ENCODE measurements at regions not wholly inside any gene's neighbourhood (a gene's known extent, or its start where the extent isn't known, plus 50 kb on each side); places are given as distances from the start of the nearest gene placed in this dataset.

DNA sequence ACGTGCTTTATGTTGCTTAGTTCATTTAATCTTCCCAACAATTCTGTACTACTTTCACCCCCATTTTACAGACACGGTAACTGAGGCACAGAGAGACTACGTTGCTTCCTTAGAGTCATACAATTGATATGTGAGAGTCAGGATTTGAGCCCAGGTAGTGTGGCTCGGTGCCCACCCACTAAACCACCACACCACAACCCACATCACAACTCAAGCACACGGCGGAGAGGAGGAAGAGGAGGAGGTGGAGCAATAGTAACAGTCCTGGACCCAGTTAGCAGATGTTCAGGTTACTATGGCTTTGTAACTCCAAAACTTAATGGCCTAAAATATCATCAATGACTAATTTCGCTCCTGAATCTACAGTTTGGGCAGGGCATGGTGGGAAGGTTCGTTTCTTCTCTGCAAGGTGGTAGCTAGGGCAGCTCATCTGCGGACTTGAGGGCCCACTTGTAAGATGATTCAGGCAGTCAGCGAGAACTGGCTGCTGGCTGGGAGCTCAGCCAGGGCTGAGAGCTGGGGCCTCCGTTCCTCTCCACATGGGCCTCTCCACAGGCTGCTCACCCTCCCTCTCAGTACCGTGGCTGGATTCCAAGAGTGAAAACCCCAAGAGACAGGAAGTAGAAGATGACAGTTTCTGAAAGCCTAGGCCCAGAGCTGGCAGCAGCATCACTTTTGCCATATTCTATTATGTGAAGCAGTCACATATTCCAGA lies 167.1 kb downstream of the ZFP36L2 start:
- peaks cover 20% of the 10 kb centered on the region for H3K27me3 ChIP-seq (ENCODE audit: control insufficient read depth, low read length)
- no peak overlapping the region for H3K4me3 ChIP-seq (ENCODE audit: low read length)
- no peaks in the 10 kb centered on the region for H3K4me1 ChIP-seq (ENCODE audit: control insufficient read depth, low read length)
- no peaks in the 10 kb centered on the region for H3K9me3 ChIP-seq (ENCODE audit: control insufficient read depth, insufficient read depth, low read length)
- TF ChIP-seq CTCF (IDR thresholded peaks at IDR 0.05; ENCODE audit: low read depth, low read length, poor library complexity, severe bottlenecking) (no peak), EZH2phosphoT487 (IDR thresholded peaks at IDR 0.05; ENCODE audit: borderline replicate concordance, low read length) (no peak)
- no peak overlapping the region for H3K4me2 ChIP-seq (ENCODE audit: low read length)
- H3K36me3 ChIP-seq (ENCODE audit: control insufficient read depth, low read length): no peaks in the 10 kb centered on the region
- no peaks in the 10 kb centered on the region for H3F3A ChIP-seq (ENCODE audit: control insufficient read depth, insufficient read depth)
- no peaks in the 10 kb centered on the region for H3K79me2 ChIP-seq (ENCODE audit: control insufficient read depth, low read length)
- H3K9me2 ChIP-seq (replicated peaks; ENCODE audit: control insufficient read depth, low read length): no peaks in the 10 kb centered on the region
- H4K20me1 ChIP-seq (ENCODE audit: control insufficient read depth, insufficient read depth, low read depth, low read length): no peaks in the 10 kb centered on the region
- no peak overlapping the region for H3K27ac ChIP-seq (ENCODE audit: low read depth, low read length)

DNA sequence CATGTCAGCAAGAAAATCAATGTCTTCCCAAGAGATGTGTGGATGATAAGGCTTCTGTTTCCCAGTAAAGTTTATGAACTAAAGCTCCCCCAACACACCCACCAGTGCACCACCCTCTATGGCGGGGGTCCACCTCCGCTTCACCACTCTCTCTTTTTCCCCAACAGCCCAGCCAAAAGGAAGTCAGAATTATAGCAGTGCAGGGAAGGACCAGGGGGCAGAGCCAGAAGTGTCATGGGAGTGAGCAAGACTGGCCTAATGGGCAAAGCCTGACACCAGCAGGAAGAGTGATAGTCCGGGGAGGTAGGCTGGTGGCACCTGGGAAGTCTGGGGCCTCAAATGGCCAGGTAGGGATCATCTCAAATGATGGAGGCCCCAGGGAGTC lies 167.7 kb downstream of the ZFP36L2 start:
- H4K20me1 ChIP-seq (ENCODE audit: control insufficient read depth, insufficient read depth, low read depth, low read length): no peaks in the 10 kb centered on the region
- H3K9me2 ChIP-seq (replicated peaks; ENCODE audit: control insufficient read depth, low read length): no peaks in the 10 kb centered on the region
- no peak overlapping the region for H3K4me3 ChIP-seq (ENCODE audit: low read length)
- no peaks in the 10 kb centered on the region for H3K79me2 ChIP-seq (ENCODE audit: control insufficient read depth, low read length)
- no peak overlapping the region for H3K4me2 ChIP-seq (ENCODE audit: low read length)
- H3K9me3 ChIP-seq (ENCODE audit: control insufficient read depth, insufficient read depth, low read length): no peaks in the 10 kb centered on the region
- H3K27ac ChIP-seq (ENCODE audit: low read depth, low read length): no peak overlapping the region
- H3K27me3 ChIP-seq (ENCODE audit: control insufficient read depth, low read length): peaks cover 27% of the 10 kb centered on the region
- TF ChIP-seq EZH2phosphoT487 (IDR thresholded peaks at IDR 0.05; ENCODE audit: borderline replicate concordance, low read length) (no peak), CTCF (IDR thresholded peaks at IDR 0.05; ENCODE audit: low read depth, low read length, poor library complexity, severe bottlenecking) (no peak)
- no peaks in the 10 kb centered on the region for H3K4me1 ChIP-seq (ENCODE audit: control insufficient read depth, low read length)
- no peaks in the 10 kb centered on the region for H3F3A ChIP-seq (ENCODE audit: control insufficient read depth, insufficient read depth)
- no peaks in the 10 kb centered on the region for H3K36me3 ChIP-seq (ENCODE audit: control insufficient read depth, low read length)

DNA sequence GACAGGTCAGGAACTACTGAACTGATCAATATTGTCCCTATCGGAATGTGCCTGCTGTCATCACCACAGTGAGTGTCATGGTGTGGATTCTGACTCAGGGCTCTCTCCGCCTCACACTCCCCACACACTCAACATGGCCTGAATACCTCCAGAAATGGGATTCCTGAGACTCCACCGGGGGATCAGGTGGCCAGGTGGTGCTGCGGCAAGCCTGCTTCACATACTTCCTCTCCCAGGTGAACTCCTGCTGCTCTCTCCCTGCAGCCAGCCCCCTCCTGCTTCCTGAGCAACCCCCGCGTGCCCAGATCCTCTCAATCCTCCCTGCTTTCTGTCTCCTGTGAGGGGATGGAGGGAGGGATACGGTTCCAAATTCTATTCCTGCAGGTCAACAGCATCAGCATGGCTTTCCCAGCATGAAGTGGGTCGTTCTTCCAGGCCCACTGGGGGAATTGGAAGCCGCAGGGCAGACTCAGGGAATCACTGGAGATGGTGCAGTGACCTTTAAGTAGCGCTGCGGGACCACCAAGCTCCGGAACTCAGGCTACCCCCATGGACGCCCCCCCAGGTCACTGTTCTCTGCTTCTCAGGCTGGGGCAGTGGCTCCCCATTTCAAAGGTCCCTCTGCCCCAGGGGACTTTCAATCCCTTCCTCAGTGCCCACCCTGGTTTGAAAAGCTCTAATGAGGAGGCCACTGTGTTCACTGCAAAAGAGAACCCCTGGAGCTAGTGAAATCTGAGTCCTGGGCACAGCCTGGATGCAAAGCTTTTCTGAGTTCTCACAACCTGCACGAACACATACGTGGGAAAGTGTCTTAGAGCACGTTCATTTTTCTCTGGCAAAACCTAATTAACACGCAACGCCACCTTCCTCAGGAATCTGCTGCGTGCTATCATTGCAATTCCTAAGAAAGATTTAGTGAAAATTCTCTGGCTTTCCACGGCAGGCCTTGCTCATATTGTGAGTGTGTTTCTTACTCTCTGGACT lies 168.4 kb downstream of the ZFP36L2 start:
- Histone ChIP-seq H3K4me2 (ENCODE audit: low read length) (no peak overlapping the region), H3K9me2 (replicated peaks; ENCODE audit: control insufficient read depth, low read length) (no peaks in the 10 kb centered on the region)

More for the DNA sequence above, 168.4 kb downstream of the ZFP36L2 start:
- Histone ChIP-seq H3F3A (ENCODE audit: control insufficient read depth, insufficient read depth) (no peaks in the 10 kb centered on the region), H3K27me3 (ENCODE audit: control insufficient read depth, low read length) (peaks cover 30% of the 10 kb centered on the region), H3K9me3 (ENCODE audit: control insufficient read depth, insufficient read depth, low read length) (no peaks in the 10 kb centered on the region), H3K36me3 (ENCODE audit: control insufficient read depth, low read length) (no peaks in the 10 kb centered on the region), H3K27ac (ENCODE audit: low read depth, low read length) (no peak overlapping the region), H3K4me1 (ENCODE audit: control insufficient read depth, low read length) (no peaks in the 10 kb centered on the region), H3K79me2 (ENCODE audit: control insufficient read depth, low read length) (no peaks in the 10 kb centered on the region), H3K4me3 (ENCODE audit: low read length) (no peak overlapping the region), H4K20me1 (ENCODE audit: control insufficient read depth, insufficient read depth, low read depth, low read length) (no peaks in the 10 kb centered on the region)
- TF ChIP-seq CTCF (IDR thresholded peaks at IDR 0.05; ENCODE audit: low read depth, low read length, poor library complexity, severe bottlenecking) (no peak), EZH2phosphoT487 (IDR thresholded peaks at IDR 0.05; ENCODE audit: borderline replicate concordance, low read length) (no peak)
